ENCODE measurements at regions not wholly inside any gene's neighbourhood (a gene's known extent, or its start where the extent isn't known, plus 50 kb on each side); places are given as distances from the start of the nearest gene placed in this dataset.

DNA sequence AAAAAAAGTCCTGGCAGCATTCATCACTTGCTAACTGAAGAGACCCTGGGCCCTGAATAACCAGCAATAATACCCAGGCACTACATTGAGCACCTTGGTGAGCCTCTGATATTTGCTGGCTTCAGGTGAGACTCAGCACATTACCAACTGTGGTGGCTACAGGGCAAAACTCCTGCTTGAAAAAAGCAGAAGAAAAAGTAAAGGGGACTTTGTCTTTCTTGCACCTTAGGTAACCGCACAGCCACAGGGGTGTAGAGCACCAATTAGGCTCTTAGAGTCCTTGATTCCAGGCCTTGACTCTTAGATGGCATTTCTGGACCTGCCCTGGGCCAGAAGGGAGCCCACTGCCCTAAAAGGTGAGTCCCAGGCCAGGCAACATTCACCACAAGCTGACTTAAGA lies 269.5 kb downstream of the AUH start:
- in situ Hi-C loops (cut with HindIII; ENCODE audit: low sequenced_read_pairs), result no loop called here

DNA sequence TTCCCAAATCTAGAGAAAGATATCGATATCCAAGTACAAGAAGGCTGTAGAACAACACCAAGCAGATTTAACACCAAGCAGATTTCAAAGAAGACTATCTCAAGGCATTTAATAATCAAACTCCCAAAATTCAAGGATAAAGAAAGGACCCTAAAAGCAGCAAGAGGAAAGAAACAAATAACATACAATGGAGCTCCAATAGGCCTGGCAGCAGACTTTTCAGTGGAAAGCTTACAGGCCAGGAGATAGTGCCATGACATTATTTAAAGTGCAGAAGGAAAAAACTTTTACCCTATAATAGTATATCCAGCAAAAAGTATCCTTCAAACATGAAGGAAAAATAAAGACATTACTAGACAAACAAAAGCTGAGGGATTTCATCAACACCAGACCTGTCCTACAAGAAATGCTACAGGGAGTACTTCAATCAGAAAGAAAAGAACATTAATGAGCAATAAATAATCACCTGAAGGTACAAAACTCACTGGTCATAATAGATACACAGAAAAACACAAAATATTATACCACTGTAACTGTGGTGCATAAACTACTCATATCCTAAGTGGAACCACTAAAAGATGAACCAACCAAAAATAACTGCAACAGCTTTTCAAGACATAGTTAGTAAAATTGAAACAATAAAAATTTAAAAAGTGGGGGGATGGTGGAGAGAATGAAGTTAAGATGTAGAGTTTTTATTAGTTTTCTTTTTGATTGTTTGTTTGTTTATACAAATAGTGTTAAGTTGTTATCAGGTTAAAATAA lies 267.2 kb downstream of the AUH start:
- in situ Hi-C loops (cut with HindIII; ENCODE audit: low sequenced_read_pairs), result no loop called here
- TF ChIP-seq, protein P1, sequence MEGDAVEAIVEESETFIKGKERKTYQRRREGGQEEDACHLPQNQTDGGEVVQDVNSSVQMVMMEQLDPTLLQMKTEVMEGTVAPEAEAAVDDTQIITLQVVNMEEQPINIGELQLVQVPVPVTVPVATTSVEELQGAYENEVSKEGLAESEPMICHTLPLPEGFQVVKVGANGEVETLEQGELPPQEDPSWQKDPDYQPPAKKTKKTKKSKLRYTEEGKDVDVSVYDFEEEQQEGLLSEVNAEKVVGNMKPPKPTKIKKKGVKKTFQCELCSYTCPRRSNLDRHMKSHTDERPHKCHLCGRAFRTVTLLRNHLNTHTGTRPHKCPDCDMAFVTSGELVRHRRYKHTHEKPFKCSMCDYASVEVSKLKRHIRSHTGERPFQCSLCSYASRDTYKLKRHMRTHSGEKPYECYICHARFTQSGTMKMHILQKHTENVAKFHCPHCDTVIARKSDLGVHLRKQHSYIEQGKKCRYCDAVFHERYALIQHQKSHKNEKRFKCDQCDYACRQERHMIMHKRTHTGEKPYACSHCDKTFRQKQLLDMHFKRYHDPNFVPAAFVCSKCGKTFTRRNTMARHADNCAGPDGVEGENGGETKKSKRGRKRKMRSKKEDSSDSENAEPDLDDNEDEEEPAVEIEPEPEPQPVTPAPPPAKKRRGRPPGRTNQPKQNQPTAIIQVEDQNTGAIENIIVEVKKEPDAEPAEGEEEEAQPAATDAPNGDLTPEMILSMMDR (IDR thresholded peaks at IDR 0.05; ENCODE audit: low read depth, low read length), result no peak
- no peak for DNase-seq (ENCODE audit: low read depth, low spot score)
- no peak overlapping the region for H3K4me3 ChIP-seq (ENCODE audit: low read depth, low read length)

More for the DNA sequence above, 269.5 kb downstream of the AUH start:
- no peak for DNase-seq (ENCODE audit: low read depth, low spot score)
- H3K4me3 ChIP-seq (ENCODE audit: low read depth, low read length), result no peak overlapping the region
- TF ChIP-seq, protein P1 (IDR thresholded peaks at IDR 0.05; ENCODE audit: low read depth, low read length), result no peak

DNA sequence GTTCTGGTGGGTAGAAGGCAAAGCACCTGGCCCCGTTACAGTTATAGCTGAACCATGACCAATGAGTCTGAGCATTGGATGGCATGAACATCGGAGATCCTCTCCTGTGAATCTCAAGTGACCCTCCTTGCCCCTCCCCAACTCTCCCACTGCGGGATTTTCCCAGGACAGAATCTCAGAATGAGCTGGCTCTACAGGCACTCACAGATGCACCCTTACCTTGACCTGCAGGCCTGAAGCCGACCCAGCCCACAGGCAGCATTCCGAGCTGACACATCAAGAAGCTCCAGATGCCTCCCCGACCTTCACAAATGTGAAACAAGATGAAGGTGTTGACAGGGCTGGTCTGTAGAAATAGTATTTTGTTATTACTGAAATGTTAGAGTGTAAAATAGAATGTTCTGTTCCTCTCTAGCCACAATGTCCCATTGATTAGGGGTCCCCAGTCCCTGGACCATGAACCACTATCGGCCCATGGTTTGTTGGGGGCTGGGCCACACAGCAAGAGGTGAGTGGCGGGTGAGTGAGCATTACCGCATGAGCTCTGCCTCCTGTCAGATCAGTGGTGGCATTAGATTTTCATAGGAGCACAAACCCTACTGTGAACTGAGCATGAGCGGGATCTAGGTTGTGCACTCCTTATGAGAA lies 263.4 kb downstream of the AUH start:
- TF ChIP-seq, protein P1 (IDR thresholded peaks at IDR 0.05; ENCODE audit: low read depth, low read length), result no peak
- in situ Hi-C loops (cut with HindIII; ENCODE audit: low sequenced_read_pairs), result no loop called here
- no peak overlapping the region for H3K4me3 ChIP-seq (ENCODE audit: low read depth, low read length)
- no peak for DNase-seq (ENCODE audit: low read depth, low spot score)

DNA sequence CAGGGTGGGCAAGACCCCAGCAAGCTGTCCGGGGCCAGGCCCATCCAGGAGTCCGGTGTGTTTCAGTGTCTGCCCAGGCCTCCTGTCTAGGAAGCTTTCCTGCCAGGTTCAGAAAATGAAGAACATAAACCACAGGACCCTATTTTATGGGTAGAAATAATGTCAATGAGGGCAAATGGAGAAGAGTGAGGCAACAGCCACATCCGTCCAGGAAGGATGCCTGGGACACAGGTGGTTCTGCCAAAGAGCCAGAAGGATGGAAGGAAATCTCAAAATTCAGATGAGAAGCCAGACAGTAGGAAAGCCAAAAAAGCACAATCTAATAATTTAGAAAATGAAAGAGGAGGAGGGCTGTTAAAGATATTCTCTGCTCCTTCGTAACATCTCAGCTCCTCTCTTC lies 262.3 kb downstream of the AUH start:
- in situ Hi-C loops (cut with HindIII; ENCODE audit: low sequenced_read_pairs), result no loop called here
- DNase-seq (ENCODE audit: low read depth, low spot score), result no peak

DNA sequence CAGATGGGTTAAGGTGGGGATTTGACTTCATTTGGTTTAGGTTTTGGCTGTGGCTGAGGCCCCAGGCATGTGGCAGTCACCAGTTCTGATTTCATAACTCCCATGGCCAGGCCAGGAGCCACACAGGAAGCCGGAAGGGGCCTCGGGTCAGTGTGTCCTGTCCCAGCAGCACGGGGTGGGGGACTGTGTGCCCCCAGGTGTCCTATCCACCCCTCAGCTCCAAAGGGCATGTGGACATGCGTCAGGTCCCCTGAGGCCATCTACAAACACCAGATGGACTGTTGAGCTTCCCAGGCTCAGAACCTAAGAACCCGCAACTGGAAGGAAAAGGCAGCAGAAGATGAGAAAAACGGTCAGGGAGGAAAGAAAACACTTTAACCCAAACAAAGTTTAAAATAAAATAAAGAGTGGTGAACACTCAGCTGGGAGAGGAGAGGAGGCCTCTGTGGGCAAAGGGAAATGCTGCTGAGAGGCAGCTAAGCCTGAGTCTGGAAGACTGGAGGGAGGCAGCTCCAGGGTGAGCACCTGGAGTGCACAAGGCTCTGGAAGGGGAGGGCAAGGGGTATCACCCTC lies 260.8 kb downstream of the AUH start:
- in situ Hi-C loops (cut with HindIII; ENCODE audit: low sequenced_read_pairs), result no loop called here
- H3K4me3 ChIP-seq (ENCODE audit: low read depth, low read length), result no peak overlapping the region
- TF ChIP-seq, protein P1 (IDR thresholded peaks at IDR 0.05; ENCODE audit: low read depth, low read length), result no peak
- DNase-seq (ENCODE audit: low read depth, low spot score), result peak; percentile 66

More for the DNA sequence above, 262.3 kb downstream of the AUH start:
- TF ChIP-seq, protein P1 (IDR thresholded peaks at IDR 0.05; ENCODE audit: low read depth, low read length), result no peak
- H3K4me3 ChIP-seq (ENCODE audit: low read depth, low read length), result no peak overlapping the region

DNA sequence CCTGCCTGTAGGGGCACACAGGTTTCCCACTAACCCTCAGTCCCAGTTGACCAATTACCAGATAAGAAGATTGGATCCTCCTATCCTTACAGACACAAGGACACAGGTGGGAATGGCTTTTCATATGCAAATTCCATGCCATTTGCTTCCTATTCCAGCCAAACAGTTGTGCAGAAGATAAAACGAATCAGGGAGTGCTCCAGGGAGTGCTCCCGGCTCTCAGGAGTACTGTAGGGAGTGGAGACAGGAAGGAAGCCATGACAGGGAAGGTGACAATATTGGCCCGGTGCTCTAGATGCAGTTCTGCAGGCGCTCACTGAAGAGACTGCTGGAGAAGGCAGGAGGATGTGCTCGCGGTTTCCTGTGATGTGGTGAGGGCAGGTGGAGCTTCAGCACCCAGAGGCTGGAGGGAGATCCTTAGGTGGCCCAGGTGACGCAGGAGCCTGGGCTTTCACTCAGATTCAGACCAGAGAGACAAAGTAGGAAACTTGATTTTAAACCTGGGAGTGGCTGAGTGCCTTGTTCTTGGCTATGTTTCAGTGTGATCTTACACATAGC lies 260.0 kb downstream of the AUH start:
- no peak overlapping the region for H3K4me3 ChIP-seq (ENCODE audit: low read depth, low read length)
- no peak for DNase-seq (ENCODE audit: low read depth, low spot score)
- TF ChIP-seq, protein P1 (IDR thresholded peaks at IDR 0.05; ENCODE audit: low read depth, low read length), result no peak
- in situ Hi-C loops (cut with HindIII; ENCODE audit: low sequenced_read_pairs), result no loop called here

All from astrocyte of the spinal cord (primary cell).